SH-SY5Y (cell line): ENCODE measurements at regions not wholly inside any gene's neighbourhood (a gene's known extent, or its start where the extent isn't known, plus 50 kb on each side); places are given as distances from the start of the nearest gene placed in this dataset.

ENCODE experiments used
- GATA2 ChIP-seq: IDR thresholded peaks from 2 replicates; pipeline ENCODE4 v1.6.1; 2011; ENCODE audit warnings: mild to moderate bottlenecking, low read depth, low read length
- GATA3 ChIP-seq: IDR thresholded peaks from 2 replicates; pipeline ENCODE4 v1.6.1; 2011; ENCODE audit warnings: low read depth, mild to moderate bottlenecking, low read length, moderate library complexity

GRCh38 chr4:153094435-153094834, 109.8 kb upstream of the TRIM2 start:
- no peak for TF ChIP-seq GATA2
- no peak for TF ChIP-seq GATA3
